ENCODE measurements at regions not wholly inside any gene's neighbourhood (a gene's known extent, or its start where the extent isn't known, plus 50 kb on each side); places are given as distances from the start of the nearest gene placed in this dataset.
A peak's percentile ranks its signal among the peaks of the same experiment; 100 is the strongest.
"Not testable (repeated sequence)": the region's sequence is repeated elsewhere in the genome, so short reads cannot be mapped to it uniquely, and the experiment has no call there.

GRCh38 chr2:21371499-21372003 lies 247.8 kb downstream of the TDRD15 start:
- TF ChIP-seq ZNF274 (IDR thresholded peaks at IDR 0.05; ENCODE audit: low read depth, low read length) (no peak), YY1 (IDR thresholded peaks at IDR 0.05; ENCODE audit: insufficient read depth, insufficient read length) (no peak), SUZ12 (IDR thresholded peaks at IDR 0.05; ENCODE audit: extremely low read depth, insufficient read depth, insufficient read length) (no peak)
- Histone ChIP-seq H3K36me3 (ENCODE audit: insufficient read depth, insufficient read length, low read length) (no peaks in the 10 kb centered on the region), H3K4me3 (ENCODE audit: insufficient read length, low read depth) (no peak overlapping the region), H3K9me3 (ENCODE audit: insufficient read depth, low read length) (no peaks in the 10 kb centered on the region), H3K4me1 (ENCODE audit: insufficient read depth, insufficient read length) (no peaks in the 10 kb centered on the region), H3K27me3 (ENCODE audit: insufficient read depth, insufficient read length) (no peaks in the 10 kb centered on the region), H3K9ac (ENCODE audit: insufficient read length, low read depth) (no peak overlapping the region)
- DNase-seq (ENCODE audit: low read depth, low spot score) = no peak

GRCh38 chr2:21372654-21373053 lies 248.9 kb downstream of the TDRD15 start:
- H3K4me3 ChIP-seq (ENCODE audit: insufficient read length, low read depth) = no peak overlapping the region
- H3K9ac ChIP-seq (ENCODE audit: insufficient read length, low read depth) = no peak overlapping the region
- H3K9me3 ChIP-seq (ENCODE audit: insufficient read depth, low read length) = no peaks in the 10 kb centered on the region
- H3K27me3 ChIP-seq (ENCODE audit: insufficient read depth, insufficient read length) = no peaks in the 10 kb centered on the region
- H3K4me1 ChIP-seq (ENCODE audit: insufficient read depth, insufficient read length) = no peaks in the 10 kb centered on the region
- DNase-seq (ENCODE audit: low read depth, low spot score) = peak; percentile 43
- TF ChIP-seq YY1 (IDR thresholded peaks at IDR 0.05; ENCODE audit: insufficient read depth, insufficient read length) (no peak), SUZ12 (IDR thresholded peaks at IDR 0.05; ENCODE audit: extremely low read depth, insufficient read depth, insufficient read length) (no peak), ZNF274 (IDR thresholded peaks at IDR 0.05; ENCODE audit: low read depth, low read length) (no peak)
- H3K36me3 ChIP-seq (ENCODE audit: insufficient read depth, insufficient read length, low read length) = no peaks in the 10 kb centered on the region

DNA sequence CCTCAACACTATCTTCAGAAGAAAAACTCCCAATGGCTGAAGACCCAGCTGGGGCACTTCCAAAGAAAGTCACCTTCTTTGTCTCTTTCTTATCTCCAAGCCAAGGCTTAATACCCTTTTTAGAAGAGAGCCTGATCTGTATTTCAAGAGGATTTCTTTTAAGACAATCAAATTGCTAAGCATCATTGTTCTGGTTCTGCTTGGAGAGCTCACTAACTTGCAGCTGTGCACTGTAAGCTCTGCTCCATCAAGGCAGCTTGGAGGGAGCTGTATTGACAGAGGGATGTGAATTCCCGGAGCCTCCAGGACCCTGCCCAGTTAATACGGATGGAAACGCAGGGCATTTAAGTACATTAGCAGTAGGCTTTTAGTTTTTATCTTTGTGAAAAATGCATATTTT lies 253.1 kb downstream of the TDRD15 start:
- no peak for DNase-seq (ENCODE audit: low read depth, low spot score)
- Histone ChIP-seq H3K9ac (ENCODE audit: insufficient read length, low read depth) (no peak overlapping the region), H3K4me1 (ENCODE audit: insufficient read depth, insufficient read length) (no peaks in the 10 kb centered on the region), H3K9me3 (ENCODE audit: insufficient read depth, low read length) (no peaks in the 10 kb centered on the region), H3K27me3 (ENCODE audit: insufficient read depth, insufficient read length) (no peaks in the 10 kb centered on the region), H3K36me3 (ENCODE audit: insufficient read depth, insufficient read length, low read length) (no peaks in the 10 kb centered on the region), H3K4me3 (ENCODE audit: insufficient read length, low read depth) (no peak overlapping the region)
- TF ChIP-seq SUZ12 (IDR thresholded peaks at IDR 0.05; ENCODE audit: extremely low read depth, insufficient read depth, insufficient read length) (no peak), ZNF274 (IDR thresholded peaks at IDR 0.05; ENCODE audit: low read depth, low read length) (no peak), YY1 (IDR thresholded peaks at IDR 0.05; ENCODE audit: insufficient read depth, insufficient read length) (no peak)

DNA sequence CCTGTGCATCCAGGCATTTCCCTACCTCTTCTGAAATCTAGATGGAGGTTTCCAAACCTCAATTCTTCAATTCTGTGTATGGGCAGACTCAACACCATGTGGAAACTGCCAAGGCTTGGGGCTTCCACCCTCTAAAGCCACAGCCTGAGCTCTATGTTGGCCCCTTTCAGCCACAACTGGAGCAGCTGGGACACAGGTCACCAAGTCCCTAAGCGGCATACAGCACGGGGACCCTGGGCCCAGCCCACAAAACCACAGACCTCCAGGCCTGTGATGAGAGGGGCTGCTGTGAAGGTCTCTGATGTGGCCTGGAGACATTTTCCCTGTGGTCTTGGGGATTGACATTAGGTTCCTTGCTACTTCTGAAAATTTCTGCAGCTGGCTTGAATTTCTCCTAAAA lies 255.4 kb downstream of the TDRD15 start:
- H3K4me1 ChIP-seq (ENCODE audit: insufficient read depth, insufficient read length) = no peaks in the 10 kb centered on the region
- H3K9ac ChIP-seq (ENCODE audit: insufficient read length, low read depth) = no peak overlapping the region

DNA sequence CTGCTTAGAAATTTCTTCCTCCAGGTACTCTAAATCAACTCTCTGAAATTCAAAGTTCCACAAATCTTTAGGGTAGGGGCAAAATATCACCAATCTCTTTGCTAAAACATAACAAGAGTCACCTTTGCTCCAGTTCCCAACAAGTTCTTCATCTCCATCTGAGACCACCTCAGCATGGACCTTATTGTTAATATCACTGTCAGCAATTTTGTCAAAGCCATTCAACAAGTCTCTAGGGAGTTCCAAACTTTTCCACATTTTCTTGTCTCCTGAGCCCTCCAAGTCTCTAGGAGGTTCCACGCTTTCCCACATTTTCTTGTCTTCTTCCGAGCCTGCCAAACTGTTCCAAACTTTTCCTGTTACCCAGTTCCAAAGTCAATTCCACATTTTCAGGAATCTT lies 255.9 kb downstream of the TDRD15 start:
- not testable (repeated sequence) for H3K9ac ChIP-seq (ENCODE audit: insufficient read length, low read depth); H3K36me3 ChIP-seq (ENCODE audit: insufficient read depth, insufficient read length, low read length); DNase-seq (ENCODE audit: low read depth, low spot score)

More for the DNA sequence above, 255.4 kb downstream of the TDRD15 start:
- Histone ChIP-seq H3K36me3 (ENCODE audit: insufficient read depth, insufficient read length, low read length) (no peaks in the 10 kb centered on the region), H3K27me3 (ENCODE audit: insufficient read depth, insufficient read length) (no peaks in the 10 kb centered on the region), H3K4me3 (ENCODE audit: insufficient read length, low read depth) (no peak overlapping the region), H3K9me3 (ENCODE audit: insufficient read depth, low read length) (no peaks in the 10 kb centered on the region)
- DNase-seq (ENCODE audit: low read depth, low spot score) = no peak
- no peak for TF ChIP-seq SUZ12 (IDR thresholded peaks at IDR 0.05; ENCODE audit: extremely low read depth, insufficient read depth, insufficient read length)
- TF ChIP-seq YY1 (IDR thresholded peaks at IDR 0.05; ENCODE audit: insufficient read depth, insufficient read length) = no peak
- no peak for TF ChIP-seq ZNF274 (IDR thresholded peaks at IDR 0.05; ENCODE audit: low read depth, low read length)

DNA sequence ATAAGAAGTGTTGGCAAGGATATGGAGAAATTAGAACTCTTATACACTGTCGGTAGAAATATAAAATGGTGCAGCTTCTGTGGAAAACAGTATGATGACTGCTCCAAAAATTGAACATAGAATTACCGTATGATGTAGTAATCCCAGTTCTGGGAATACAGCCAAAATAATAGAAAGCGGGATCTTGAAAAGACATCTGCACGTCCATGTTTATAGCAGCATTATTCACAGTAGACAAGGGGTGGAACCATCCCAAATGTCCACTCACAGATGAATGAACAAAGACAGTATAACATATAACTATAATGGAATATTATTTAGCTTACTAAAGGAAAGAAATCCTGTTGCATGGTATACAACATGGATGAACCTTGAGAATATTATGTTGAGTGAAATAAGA lies 257.7 kb downstream of the TDRD15 start:
- H3K36me3 ChIP-seq (ENCODE audit: insufficient read depth, insufficient read length, low read length) = no peaks in the 10 kb centered on the region
- no peak for DNase-seq (ENCODE audit: low read depth, low spot score)
- TF ChIP-seq ZNF274 (IDR thresholded peaks at IDR 0.05; ENCODE audit: low read depth, low read length) = no peak
- no peak for TF ChIP-seq SUZ12 (IDR thresholded peaks at IDR 0.05; ENCODE audit: extremely low read depth, insufficient read depth, insufficient read length)
- TF ChIP-seq YY1 (IDR thresholded peaks at IDR 0.05; ENCODE audit: insufficient read depth, insufficient read length) = no peak

More for the DNA sequence above, 255.9 kb downstream of the TDRD15 start:
- not testable (repeated sequence) for H3K4me1 ChIP-seq (ENCODE audit: insufficient read depth, insufficient read length); H3K4me3 ChIP-seq (ENCODE audit: insufficient read length, low read depth); H3K9me3 ChIP-seq (ENCODE audit: insufficient read depth, low read length); H3K27me3 ChIP-seq (ENCODE audit: insufficient read depth, insufficient read length)

GRCh38 chr2:21382701-21383520 lies 259.1 kb downstream of the TDRD15 start:
- Histone ChIP-seq H3K9ac (ENCODE audit: insufficient read length, low read depth) (no peak overlapping the region), H3K36me3 (ENCODE audit: insufficient read depth, insufficient read length, low read length) (no peaks in the 10 kb centered on the region), H3K27me3 (ENCODE audit: insufficient read depth, insufficient read length) (no peaks in the 10 kb centered on the region), H3K9me3 (ENCODE audit: insufficient read depth, low read length) (no peaks in the 10 kb centered on the region), H3K4me3 (ENCODE audit: insufficient read length, low read depth) (no peak overlapping the region), H3K4me1 (ENCODE audit: insufficient read depth, insufficient read length) (no peaks in the 10 kb centered on the region)
- no peak for TF ChIP-seq SUZ12 (IDR thresholded peaks at IDR 0.05; ENCODE audit: extremely low read depth, insufficient read depth, insufficient read length)
- no peak for TF ChIP-seq YY1 (IDR thresholded peaks at IDR 0.05; ENCODE audit: insufficient read depth, insufficient read length)
- TF ChIP-seq ZNF274 (IDR thresholded peaks at IDR 0.05; ENCODE audit: low read depth, low read length) = no peak
- no peak for DNase-seq (ENCODE audit: low read depth, low spot score)

More for the DNA sequence above, 257.7 kb downstream of the TDRD15 start:
- no peaks in the 10 kb centered on the region for H3K9me3 ChIP-seq (ENCODE audit: insufficient read depth, low read length)
- H3K4me1 ChIP-seq (ENCODE audit: insufficient read depth, insufficient read length) = no peaks in the 10 kb centered on the region
- H3K4me3 ChIP-seq (ENCODE audit: insufficient read length, low read depth) = no peak overlapping the region
- H3K9ac ChIP-seq (ENCODE audit: insufficient read length, low read depth) = no peak overlapping the region
- H3K27me3 ChIP-seq (ENCODE audit: insufficient read depth, insufficient read length) = no peaks in the 10 kb centered on the region
